HCT116 (cell line): ENCODE measurements at regions not wholly inside any gene's neighbourhood (a gene's known extent, or its start where the extent isn't known, plus 50 kb on each side); places are given as distances from the start of the nearest gene placed in this dataset.

Experiments used
- ATAC-seq: fragments of 200-7000 bp; cut with Tn5 transposase; 2 replicates; pipeline ENCODE4 v1.9.1; 2020; ENCODE audit warnings: mild to moderate bottlenecking, moderate library complexity
- BruUV-seq: library from RNA; stranded (reverse); fragments of 400-500 nt; replicated peaks from 2 replicates; lab custom pipeline; 2021; lab: Mats Ljungman, UMichigan
- CTCF ChIA-PET: fragments of 300-600 bp; sonication (Branson Sonifier 250); formaldehyde crosslinking; loops from one replicate; lab custom pipeline; 2021; ENCODE audit warnings: antibody characterized with exemption; lab: Charles Lee
- POLR2A ChIA-PET: fragments of 300-600, 350-600 bp; sonication (Branson Sonifier 250); formaldehyde crosslinking; loops from one replicate; lab custom pipeline; 2021; ENCODE audit warnings: antibody characterized with exemption; lab: Charles Lee
- RAD21 ChIA-PET, 2 experiments: fragments of 300-600 bp; sonication (Branson Sonifier 250); formaldehyde crosslinking; loops; one replicate each; lab custom pipeline; 2023; ENCODE audit warnings: low total read pairs in 2 of 2; ENCODE audit not compliant: uncharacterized antibody in 2 of 2, unreplicated experiment in 2 of 2, low non-redundant PET in 1 of 2; lab: Charles Lee
- DNase-seq: peaks from one replicate; pipeline ENCODE4 v3.0.0-alpha.2; 2010; ENCODE audit warnings: low read depth, low spot score
- H2AFZ ChIP-seq: fragments of 200-600 bp; shearing (Covaris generic), sonication (generic); 2 replicates; pipeline ENCODE4 v1.6.1; 2017; ENCODE audit warnings: low read depth, mixed run types, mixed read lengths, antibody characterized with exemption, low read length; ENCODE audit not compliant: poor library complexity, severe bottlenecking
- H3K27ac ChIP-seq: 2 replicates; pipeline ENCODE4 v1.5.1; 2012; ENCODE audit warnings: low read depth, low read length
- H3K27me3 ChIP-seq: fragments of 200-600 bp; sonication (generic); 2 replicates; pipeline ENCODE4 v1.6.1; 2016; ENCODE audit warnings: mixed run types, low read length, mixed read lengths; ENCODE audit not compliant: insufficient read depth
- H3K36me3 ChIP-seq, 2 experiments: fragments of 200-500 bp in 1 of 2; fragments of 200-600 bp in 1 of 2; sonication (Bioruptor generic) in 1 of 2; sonication (generic) in 1 of 2; 2 replicates each; pipeline versions ENCODE4 v1.5.1 to v1.6.1; 2014 to 2016; ENCODE audit warnings: low read length in 2 of 2, inconsistent platforms in 1 of 2, mixed read lengths in 1 of 2, mixed run types in 1 of 2; ENCODE audit not compliant: insufficient read depth in 2 of 2, control insufficient read depth in 1 of 2
- H3K4me1 ChIP-seq, 2 experiments: fragments of 200-600 bp in 1 of 2; sonication (generic) in 1 of 2; 2 replicates each; pipeline versions ENCODE4 v1.5.1 to v1.6.1; 2012 to 2017; ENCODE audit warnings: low read length in 2 of 2, inconsistent platforms in 1 of 2, mild to moderate bottlenecking in 1 of 2, mixed read lengths in 1 of 2, mixed run types in 1 of 2, moderate library complexity in 1 of 2; ENCODE audit not compliant: insufficient read depth in 2 of 2, control insufficient read depth in 1 of 2
- H3K4me2 ChIP-seq: fragments of 200-600 bp; sonication (generic); 2 replicates; pipeline ENCODE4 v1.6.1; 2017; ENCODE audit warnings: mixed run types, low read length, mixed read lengths
- H3K4me3 ChIP-seq, 2 experiments: fragments of 200-600 bp in 1 of 2; sonication (generic) in 1 of 2; replicated peaks in 1 of 2; 2 replicates each; pipeline ENCODE4 v1.5.1; 2011 to 2016; ENCODE audit warnings: low read length in 2 of 2, control low read depth in 1 of 2, low read depth in 1 of 2, mild to moderate bottlenecking in 1 of 2, mixed read lengths in 1 of 2, mixed run types in 1 of 2
- H3K79me2 ChIP-seq: fragments of 200-600 bp; sonication (generic); 2 replicates; pipeline ENCODE4 v1.6.1; 2017; ENCODE audit warnings: mild to moderate bottlenecking, mixed run types, low read length, moderate library complexity, mixed read lengths; ENCODE audit not compliant: insufficient read depth
- H3K9ac ChIP-seq: fragments of 200-600 bp; sonication (generic); 2 replicates; pipeline ENCODE4 v1.6.1; 2016; ENCODE audit warnings: low read length, mixed read lengths
- H3K9me2 ChIP-seq: fragments of 200-600 bp; sonication (generic), shearing (Covaris generic); 2 replicates; pipeline ENCODE4 v1.6.1; 2017; ENCODE audit warnings: mixed run types, mild to moderate bottlenecking, moderate library complexity; ENCODE audit not compliant: insufficient read depth
- H3K9me3 ChIP-seq, 2 experiments: fragments of 200-500 bp in 1 of 2; fragments of 200-600 bp in 1 of 2; sonication (Bioruptor generic) in 1 of 2; sonication (generic) in 1 of 2; 2 replicates each; pipeline ENCODE4 v1.6.1; 2014 to 2017; ENCODE audit warnings: low read length in 2 of 2, mixed read lengths in 2 of 2, inconsistent platforms in 1 of 2, low read depth in 1 of 2, mild to moderate bottlenecking in 1 of 2, mixed run types in 1 of 2, moderate library complexity in 1 of 2; ENCODE audit not compliant: control insufficient read depth in 1 of 2, insufficient read depth in 1 of 2
- H4K20me1 ChIP-seq: fragments of 200-600 bp; sonication (generic), shearing (Covaris generic); 2 replicates; pipeline ENCODE4 v1.6.1; 2017; ENCODE audit warnings: mixed run types, mild to moderate bottlenecking, moderate library complexity; ENCODE audit not compliant: insufficient read depth
- CBX3 ChIP-seq: IDR thresholded peaks from 2 replicates; pipeline ENCODE4 v1.6.1; 2012; ENCODE audit warnings: low read depth
- CEBPB ChIP-seq: IDR thresholded peaks from 2 replicates; pipeline ENCODE4 v1.6.1; 2012; ENCODE audit warnings: low read depth
- FOSL1 ChIP-seq: IDR thresholded peaks from 2 replicates; pipeline ENCODE4 v1.6.1; 2012; ENCODE audit warnings: low read depth
- POLR2A ChIP-seq: IDR thresholded peaks from 2 replicates; pipeline ENCODE4 v1.7.0; 2011; ENCODE audit warnings: borderline replicate concordance; ENCODE audit not compliant: insufficient read depth, insufficient read length; ENCODE audit errors: extremely low read depth
- RAD21 ChIP-seq: IDR thresholded peaks from 2 replicates; pipeline ENCODE4 v1.6.1; 2012; ENCODE audit warnings: low read depth, mild to moderate bottlenecking
- SRF ChIP-seq: IDR thresholded peaks from 2 replicates; pipeline ENCODE4 v1.6.1; 2012; ENCODE audit warnings: low read depth
- TCF7L2 ChIP-seq: IDR thresholded peaks from 2 replicates; pipeline ENCODE4 v1.7.0; 2011; ENCODE audit warnings: borderline replicate concordance, inconsistent platforms; ENCODE audit not compliant: insufficient read depth, insufficient read length; ENCODE audit errors: extremely low read depth
- ZNF274 ChIP-seq: fragments of 200-500 bp; sonication (Bioruptor generic); IDR thresholded peaks from 2 replicates; pipeline ENCODE4 v1.6.1; 2014; ENCODE audit warnings: mild to moderate bottlenecking, low read depth, low read length, inconsistent platforms
- intact Hi-C: fragments of 100-400 bp; cut with micrococcal nuclease; formaldehyde crosslinking; loops from 2 replicates; pipeline ENCODE4 v1.10.0; 2022
- TF ChIP-seq, protein P1 (sequence below), 3 experiments: fragments of 200-600 bp in 1 of 3; sonication (generic) in 1 of 3; IDR thresholded peaks in 2 of 3; conservative IDR thresholded peaks in 1 of 3; 2 replicates each; pipeline ENCODE4 v1.5.1; 2012 to 2017; ENCODE audit warnings: low read depth in 2 of 3, low read length in 2 of 3, antibody characterized with exemption in 1 of 3, borderline replicate concordance in 1 of 3, control low read depth in 1 of 3, mild to moderate bottlenecking in 1 of 3, mixed read lengths in 1 of 3, mixed run types in 1 of 3, moderate library complexity in 1 of 3; ENCODE audit not compliant: insufficient read depth in 1 of 3
- TF ChIP-seq, protein P2 (sequence below): IDR thresholded peaks from 2 replicates; pipeline ENCODE4 v1.6.1; 2011; ENCODE audit warnings: mild to moderate bottlenecking, low read length, moderate library complexity; ENCODE audit not compliant: insufficient replicate concordance; ENCODE audit errors: extremely low read depth

DNA sequence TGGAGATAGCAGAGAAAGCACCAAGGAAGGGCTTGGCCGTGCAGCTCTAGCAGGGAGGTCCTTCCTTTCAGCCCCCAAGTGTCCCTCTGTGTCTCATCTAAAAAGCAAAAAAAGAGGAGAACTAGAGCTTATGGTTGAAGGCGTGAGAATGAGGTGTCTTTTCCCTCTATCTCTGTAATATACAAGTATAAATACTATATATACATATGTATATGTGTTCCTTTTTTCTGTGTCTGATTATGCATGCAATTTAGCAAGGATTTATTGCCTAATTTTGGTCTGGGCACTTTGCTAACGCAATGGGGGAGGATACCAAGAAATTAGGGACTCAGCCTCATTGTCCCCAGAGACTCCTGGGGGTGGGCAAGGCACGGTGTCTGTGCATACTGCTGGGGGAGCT is 90.2 kb upstream of the CCL2 start:
- H3K4me1 ChIP-seq: no peaks in the 10 kb centered on the region
- no TSS peak for BruUV-seq
- no peaks in the 10 kb centered on the region for H3K36me3 ChIP-seq
- H4K20me1 ChIP-seq: no peaks in the 10 kb centered on the region
- RAD21 ChIA-PET: no interaction called here
- no peak overlapping the region for H3K9ac ChIP-seq
- no peak overlapping the region for H3K4me2 ChIP-seq
- no peaks in the 10 kb centered on the region for H3K9me2 ChIP-seq
- intact Hi-C loops: no loop called here
- no peaks in the 10 kb centered on the region for H3K79me2 ChIP-seq
- no peak overlapping the region for H2AFZ ChIP-seq
- no peak overlapping the region for H3K27ac ChIP-seq
- H3K4me3 ChIP-seq: no peak overlapping the region
- ATAC-seq (no peak), DNase-seq (no peak)
- no peaks in the 10 kb centered on the region for H3K9me3 ChIP-seq
- TF ChIP-seq CBX3 (no peak), TCF7L2 (no peak), RAD21 (no peak), ZNF274 (no peak), CEBPB (no peak), FOSL1 (no peak), SRF (no peak), POLR2A (no peak)
- TF ChIP-seq, protein P1, sequence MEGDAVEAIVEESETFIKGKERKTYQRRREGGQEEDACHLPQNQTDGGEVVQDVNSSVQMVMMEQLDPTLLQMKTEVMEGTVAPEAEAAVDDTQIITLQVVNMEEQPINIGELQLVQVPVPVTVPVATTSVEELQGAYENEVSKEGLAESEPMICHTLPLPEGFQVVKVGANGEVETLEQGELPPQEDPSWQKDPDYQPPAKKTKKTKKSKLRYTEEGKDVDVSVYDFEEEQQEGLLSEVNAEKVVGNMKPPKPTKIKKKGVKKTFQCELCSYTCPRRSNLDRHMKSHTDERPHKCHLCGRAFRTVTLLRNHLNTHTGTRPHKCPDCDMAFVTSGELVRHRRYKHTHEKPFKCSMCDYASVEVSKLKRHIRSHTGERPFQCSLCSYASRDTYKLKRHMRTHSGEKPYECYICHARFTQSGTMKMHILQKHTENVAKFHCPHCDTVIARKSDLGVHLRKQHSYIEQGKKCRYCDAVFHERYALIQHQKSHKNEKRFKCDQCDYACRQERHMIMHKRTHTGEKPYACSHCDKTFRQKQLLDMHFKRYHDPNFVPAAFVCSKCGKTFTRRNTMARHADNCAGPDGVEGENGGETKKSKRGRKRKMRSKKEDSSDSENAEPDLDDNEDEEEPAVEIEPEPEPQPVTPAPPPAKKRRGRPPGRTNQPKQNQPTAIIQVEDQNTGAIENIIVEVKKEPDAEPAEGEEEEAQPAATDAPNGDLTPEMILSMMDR (IDR thresholded peaks at IDR 0.05 in 2 of 3, conservative IDR thresholded peaks at IDR 0.05 in 1 of 3; ENCODE audit: borderline replicate concordance in 1 of 3, insufficient read depth in 1 of 3, low read depth in 2 of 3, low read length in 2 of 3): no peak
- TF ChIP-seq, protein P2, sequence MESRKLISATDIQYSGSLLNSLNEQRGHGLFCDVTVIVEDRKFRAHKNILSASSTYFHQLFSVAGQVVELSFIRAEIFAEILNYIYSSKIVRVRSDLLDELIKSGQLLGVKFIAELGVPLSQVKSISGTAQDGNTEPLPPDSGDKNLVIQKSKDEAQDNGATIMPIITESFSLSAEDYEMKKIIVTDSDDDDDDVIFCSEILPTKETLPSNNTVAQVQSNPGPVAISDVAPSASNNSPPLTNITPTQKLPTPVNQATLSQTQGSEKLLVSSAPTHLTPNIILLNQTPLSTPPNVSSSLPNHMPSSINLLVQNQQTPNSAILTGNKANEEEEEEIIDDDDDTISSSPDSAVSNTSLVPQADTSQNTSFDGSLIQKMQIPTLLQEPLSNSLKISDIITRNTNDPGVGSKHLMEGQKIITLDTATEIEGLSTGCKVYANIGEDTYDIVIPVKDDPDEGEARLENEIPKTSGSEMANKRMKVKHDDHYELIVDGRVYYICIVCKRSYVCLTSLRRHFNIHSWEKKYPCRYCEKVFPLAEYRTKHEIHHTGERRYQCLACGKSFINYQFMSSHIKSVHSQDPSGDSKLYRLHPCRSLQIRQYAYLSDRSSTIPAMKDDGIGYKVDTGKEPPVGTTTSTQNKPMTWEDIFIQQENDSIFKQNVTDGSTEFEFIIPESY: no peak
- CTCF ChIA-PET: no interaction called here
- POLR2A ChIA-PET: no interaction called here
- H3K27me3 ChIP-seq: no peaks in the 10 kb centered on the region
